CMK (cell line): ENCODE measurements at regions not wholly inside any gene's neighbourhood (a gene's known extent, or its start where the extent isn't known, plus 50 kb on each side); places are given as distances from the start of the nearest gene placed in this dataset.

Source experiments
- DNase-seq: peaks from one replicate; pipeline ENCODE4 v3.0.0-alpha.2; 2010; ENCODE audit warnings: low read depth

GRCh38 chr9:110059461-110059860, 148.5 kb downstream of the C9orf152 start:
- no peak for DNase-seq

DNA sequence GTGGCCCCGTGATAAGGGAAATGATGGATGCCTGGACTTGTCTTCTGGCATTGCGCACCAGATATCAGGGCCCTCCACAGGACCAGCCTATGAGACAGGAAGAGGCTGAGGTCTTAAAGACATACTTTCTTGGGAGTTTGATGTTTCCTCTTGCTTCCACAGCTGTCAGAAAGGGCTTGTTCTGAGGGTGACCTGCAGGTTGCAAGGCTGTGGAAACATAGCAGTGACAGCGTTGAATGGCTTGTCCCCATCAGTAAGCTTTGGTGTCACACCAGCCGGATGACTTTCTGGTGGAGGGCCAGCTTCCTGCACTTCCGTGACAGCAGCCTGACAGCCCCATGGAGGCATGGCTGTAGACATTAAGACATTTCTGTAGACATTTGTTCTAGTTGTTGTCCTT, 143.2 kb downstream of the C9orf152 start:
- no peak for DNase-seq

- DNase-seq, result no peak
Observed at GRCh38 chr9:110065532-110065931, 142.4 kb downstream of the C9orf152 start.

GRCh38 chr9:110066929-110067716, 140.8 kb downstream of the C9orf152 start:
- DNase-seq, result no peak

DNA sequence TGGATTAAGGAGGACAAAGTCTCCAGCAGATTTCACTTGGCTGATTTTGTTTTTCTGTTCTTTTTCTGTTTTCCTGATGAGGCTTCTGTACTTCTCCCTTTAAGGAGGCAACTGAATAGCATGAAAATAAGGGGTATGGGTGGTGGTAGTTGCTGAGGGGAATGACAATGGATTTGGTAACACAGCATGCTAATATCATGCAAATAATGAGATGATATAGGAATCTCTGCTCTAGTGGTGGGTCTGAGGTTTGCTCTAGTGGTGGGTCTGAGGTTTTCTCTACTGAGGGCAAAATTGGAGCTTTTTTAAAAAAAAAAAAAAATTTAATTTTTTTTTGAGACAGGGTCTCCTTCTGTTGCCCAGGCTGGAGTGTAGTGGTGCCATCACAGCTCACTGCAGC, 139.7 kb downstream of the C9orf152 start:
- no peak for DNase-seq

DNA sequence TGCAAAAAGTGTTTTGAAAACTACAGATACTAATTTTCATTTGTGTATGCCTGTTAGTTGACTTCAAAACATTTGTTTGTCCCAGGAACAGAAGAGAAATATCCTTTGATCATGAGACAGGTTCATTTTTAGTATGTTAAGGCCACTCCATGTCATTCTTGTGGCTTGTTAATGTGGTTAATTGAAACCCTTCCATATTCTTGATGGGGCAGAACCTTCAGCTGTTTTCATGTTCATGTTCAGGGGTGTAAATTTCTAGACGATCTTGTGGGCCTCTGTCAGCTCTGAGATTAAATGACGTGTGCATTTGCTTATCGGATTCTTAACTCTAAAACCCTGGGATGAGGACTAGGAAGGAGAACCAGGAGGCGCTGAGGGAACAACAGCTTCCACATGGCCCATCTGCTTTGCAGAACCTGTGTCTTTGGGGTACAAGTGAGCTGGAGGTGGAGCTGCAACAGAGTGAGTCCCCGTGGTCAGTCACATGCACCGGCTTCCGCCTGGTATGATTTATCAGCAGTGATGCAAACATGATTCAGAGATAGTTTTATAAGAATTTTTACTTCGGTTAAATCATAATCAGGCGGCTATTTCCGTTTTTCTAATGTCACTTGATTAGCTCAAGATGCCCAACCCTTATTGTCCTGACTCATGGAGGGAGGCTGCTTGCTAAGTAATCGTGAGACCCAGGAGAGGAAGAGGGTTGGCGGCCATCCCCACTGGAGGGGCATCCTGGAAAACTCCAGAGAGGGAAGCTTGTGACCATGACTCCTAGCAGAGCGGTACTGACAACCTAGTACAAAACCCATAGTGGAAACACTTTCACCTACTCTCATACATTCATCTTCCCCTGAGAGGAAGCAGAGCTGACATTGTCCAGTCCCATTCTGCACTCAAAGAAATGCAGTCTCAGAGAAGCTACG, 138.4 kb downstream of the C9orf152 start:
- DNase-seq, result no peak

DNA sequence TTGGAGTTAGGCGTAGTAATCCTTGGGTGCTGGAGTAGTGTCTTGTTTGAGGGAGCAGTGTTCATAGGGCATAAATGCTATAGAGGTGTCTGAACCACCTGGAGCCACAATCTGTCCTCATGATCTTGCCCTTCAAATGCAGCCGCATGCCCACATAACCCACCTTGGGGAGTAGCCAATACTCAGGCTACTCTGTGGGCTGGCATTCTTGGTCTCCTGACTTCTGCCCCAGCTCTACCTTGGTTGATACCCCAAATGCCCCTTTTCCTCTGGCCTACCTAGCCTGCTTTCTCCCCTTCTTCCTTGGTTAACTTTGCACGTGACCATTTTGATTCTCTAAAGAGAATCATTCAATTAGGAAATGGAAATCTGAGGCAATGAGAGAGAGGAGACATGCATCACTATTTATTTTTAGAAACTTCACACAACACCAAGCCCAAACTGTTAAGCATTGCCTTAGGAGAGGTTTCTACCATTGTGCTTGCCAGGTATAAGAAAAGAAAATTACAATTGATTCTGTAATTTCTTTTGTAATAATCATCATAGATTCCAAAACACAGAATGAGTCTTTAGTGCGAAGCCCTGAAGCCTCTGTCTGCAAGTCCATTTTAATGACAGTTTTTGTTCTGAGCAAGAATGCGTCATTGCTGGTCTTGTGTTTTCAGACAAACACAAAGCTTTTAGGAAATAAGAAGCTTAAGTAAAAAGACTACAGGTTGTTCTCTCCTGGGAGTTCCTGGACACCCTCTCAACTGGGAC, 135.2 kb downstream of the C9orf152 start:
- DNase-seq, result no peak

- DNase-seq, result no peak
Observed at GRCh38 chr9:110073356-110073905, 134.5 kb downstream of the C9orf152 start.

GRCh38 chr9:110076894-110077725, 130.8 kb downstream of the C9orf152 start:
- DNase-seq, result no peak

- no peak for DNase-seq
Observed at GRCh38 chr9:110077925-110078324, 130.0 kb downstream of the C9orf152 start.

DNA sequence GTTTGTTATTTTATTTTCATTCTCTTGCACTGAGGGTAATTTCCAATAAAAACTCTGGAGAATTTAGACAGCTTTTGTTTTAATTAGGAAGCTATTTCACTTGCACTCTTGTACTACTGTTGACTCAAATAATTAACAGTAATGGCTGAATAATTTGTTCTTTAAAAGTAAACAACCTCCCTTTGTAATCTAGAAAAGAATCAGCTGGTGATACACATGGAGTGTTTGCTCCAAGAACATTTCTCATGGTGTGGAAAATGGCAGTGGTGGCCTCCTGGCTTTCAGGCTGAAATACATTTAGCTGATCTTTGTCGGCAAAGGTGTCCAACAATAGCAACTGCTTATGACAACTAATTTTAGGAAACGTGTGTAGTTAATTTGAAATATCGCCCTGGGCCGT, 129.4 kb downstream of the C9orf152 start:
- no peak for DNase-seq

DNA sequence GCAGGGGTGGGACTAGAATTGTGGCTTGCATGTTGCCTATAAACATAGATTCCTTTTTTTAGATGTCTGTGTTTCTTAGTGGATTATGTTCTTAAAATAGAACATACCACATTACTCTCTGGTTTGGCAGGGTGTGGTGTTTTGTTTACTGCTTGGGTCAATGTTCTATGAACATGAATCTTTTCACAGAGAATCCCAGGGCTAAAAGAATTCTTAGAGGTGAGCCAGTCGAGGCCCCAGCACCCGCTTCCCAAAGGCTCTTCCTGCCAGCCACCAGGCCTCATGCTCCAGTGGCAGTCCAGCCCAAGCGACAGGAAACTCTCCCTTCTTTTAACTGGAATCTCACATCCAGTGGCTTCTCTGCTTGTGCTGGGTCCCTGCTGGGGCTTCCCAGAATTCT, 126.6 kb downstream of the C9orf152 start:
- DNase-seq, result no peak

DNA sequence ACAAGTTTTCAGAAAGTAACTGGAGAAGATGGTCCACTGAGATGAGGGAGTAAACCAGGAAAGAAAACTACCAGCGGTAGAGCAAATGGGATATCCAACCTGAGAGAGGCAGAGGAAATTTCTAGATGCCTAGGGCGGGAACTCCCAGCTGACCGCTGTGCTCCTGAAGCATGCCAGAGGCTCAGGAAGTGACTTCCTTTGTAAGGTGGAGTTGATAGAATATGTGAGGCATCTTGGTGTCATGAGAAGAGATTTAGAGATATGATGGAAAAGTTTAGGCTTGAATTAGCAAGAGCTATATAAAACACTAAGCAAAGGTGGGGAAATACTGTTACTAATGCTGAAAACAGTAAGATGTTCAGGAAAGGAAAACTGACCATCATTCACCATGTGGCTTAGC, 124.1 kb downstream of the C9orf152 start:
- no peak for DNase-seq

DNA sequence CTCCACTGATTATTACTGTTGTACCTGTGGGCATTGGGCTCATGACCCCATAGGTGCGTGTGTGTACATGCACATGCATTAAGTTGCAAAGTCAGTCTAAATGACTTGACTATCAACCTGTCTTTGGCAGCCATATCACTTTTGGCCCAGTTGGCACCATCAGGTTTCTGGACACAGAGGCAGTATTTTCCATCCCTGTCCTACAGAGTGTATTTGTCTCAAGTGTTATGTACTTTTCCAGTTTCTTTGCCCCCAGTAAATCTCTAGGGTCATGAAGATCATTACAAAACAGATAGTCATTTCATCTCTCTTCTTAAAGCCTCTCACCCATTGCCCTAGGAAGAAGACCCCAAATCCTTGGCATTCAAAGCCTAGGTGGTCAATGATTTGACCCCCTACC, 121.4 kb downstream of the C9orf152 start:
- no peak for DNase-seq

DNA sequence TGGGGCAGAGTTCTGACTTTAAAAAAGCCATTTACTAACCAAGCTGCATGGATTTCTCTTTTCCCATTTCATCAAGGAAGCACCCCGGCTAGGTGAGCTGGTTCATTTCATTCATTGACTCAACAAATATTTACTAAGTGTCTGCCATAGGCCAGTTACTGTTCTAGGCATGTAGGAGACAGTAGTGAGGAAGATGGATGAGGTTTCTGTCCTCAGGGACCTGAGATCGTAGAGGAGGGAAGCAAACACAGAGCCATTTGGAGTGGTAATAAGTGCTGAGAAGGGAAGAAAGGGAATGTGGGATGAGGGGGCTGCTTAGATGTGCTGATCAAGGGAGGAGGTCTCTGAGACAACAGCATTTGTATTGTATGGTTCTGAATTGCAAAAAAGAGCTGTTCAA, 120.4 kb downstream of the C9orf152 start:
- no peak for DNase-seq

- no peak for DNase-seq
Observed at GRCh38 chr9:110088099-110088498, 119.9 kb downstream of the C9orf152 start.

DNA sequence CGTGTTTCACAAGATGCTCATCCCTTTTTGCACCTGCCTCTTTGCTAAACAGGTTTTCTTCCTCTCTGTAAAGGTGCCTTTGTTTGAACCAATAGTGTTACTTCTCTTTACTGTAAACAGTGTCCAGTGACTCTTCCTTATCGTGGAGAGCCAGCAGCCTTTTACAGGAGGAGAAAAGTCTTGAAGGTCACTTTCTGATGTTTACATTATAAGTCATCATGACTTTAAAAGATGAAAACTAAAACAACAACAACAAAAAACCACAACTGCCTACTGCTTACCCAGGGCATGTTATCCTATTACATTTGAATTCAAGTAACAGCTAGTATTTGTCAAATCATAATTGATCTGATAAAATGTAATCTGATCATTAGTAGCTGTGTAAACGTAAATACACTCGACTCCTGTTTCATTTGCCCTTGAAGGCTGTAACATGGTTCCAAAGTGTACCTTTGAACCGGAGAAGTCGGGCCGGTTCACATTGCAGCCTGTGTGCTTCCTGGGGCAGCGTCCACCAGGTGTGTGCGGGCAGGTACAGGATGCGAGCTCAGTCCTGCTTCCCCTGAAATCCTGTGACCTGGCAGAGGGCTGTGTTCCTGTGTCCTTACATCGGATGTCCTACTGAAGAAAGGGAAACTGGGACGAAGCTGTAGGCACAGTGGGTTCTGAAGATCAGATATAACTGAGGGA, 118.1 kb downstream of the C9orf152 start:
- no peak for DNase-seq

- DNase-seq, result no peak
Observed at GRCh38 chr9:110092792-110093191, 115.2 kb downstream of the C9orf152 start.

DNA sequence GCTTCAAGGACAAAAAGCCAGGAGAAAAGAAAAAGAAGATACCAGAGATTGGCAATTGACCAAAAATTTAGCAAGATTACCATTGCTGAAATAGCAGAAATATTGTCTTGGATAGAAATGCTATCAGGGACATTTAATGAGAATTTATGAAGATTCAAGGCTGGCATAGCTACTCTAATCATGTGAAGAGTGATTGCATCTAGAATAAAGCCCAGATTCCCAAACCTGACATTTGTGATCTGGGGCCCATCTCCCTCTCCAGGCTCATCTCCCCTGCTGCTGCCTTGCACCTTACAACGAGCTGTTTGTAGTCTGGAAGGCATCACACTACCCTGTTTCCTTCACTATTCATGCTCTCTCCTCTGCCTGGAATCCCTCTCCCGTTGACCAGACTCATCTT, 114.5 kb downstream of the C9orf152 start:
- DNase-seq, result no peak

- DNase-seq, result no peak
Observed at GRCh38 chr9:110093871-110094270, 114.1 kb downstream of the C9orf152 start.

- DNase-seq, result no peak
Observed at GRCh38 chr9:110095161-110095595, 112.8 kb downstream of the C9orf152 start.
